ENCODE measurements at regions not wholly inside any gene's neighbourhood (a gene's known extent, or its start where the extent isn't known, plus 50 kb on each side); places are given as distances from the start of the nearest gene placed in this dataset.

DNA sequence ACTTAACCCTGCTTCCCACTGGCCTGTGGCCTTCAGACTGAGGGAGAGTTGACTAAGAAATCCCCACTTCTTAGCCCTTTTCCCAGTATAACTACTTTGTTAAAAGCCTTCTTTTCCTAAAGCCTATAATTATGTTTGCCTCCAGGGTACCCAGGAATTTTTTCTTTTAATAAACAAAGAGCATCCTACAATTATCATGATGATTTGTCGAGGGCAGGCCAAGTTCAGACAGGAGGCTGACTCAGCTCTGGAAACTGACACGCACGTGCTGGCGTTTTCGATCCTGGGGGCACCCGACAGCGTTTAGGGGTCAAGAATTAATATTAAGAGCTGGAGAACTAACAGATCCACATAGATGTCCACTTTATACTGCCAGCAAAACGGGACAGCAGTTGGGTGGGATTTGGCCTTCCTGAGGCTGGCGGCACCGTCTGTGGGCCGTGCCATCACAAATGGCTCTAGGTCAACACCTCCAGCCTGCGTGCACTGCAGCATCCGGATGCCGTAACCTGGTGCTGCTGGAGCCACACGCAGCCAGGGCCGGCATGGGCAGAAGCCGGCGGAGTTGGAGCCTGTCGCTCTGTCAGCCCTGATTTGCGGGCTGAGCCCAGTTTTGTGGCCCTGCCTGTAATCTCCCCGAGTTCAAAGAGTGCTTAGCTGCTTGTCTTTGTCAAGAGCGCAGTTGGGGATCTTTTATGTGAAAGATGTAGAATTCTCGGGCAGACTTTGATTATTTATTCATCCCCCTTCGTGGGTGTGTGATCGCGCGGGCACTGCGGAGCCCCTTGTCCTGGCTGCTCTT is 191.0 kb downstream of the GLI2 start:
- intact Hi-C loops (cut with micrococcal nuclease; ENCODE audit: unreplicated experiment) = no loop called here
- H3K36me3 ChIP-seq (ENCODE audit: control insufficient read depth, insufficient read depth, low read length) = no peaks in the 10 kb centered on the region
- DNase-seq = no peak
- Mint-ChIP-seq H3K27me3 (ENCODE audit: insufficient read depth, unreplicated experiment) (no peaks in the 10 kb centered on the region), H3K4me3 (ENCODE audit: unreplicated experiment) (no peak overlapping the region), H3K27ac (ENCODE audit: unreplicated experiment) (no peak overlapping the region), H3K4me1 (ENCODE audit: low read depth, unreplicated experiment) (no peaks in the 10 kb centered on the region), H3K36me3 (ENCODE audit: insufficient read depth, unreplicated experiment) (peaks cover 4% of the 10 kb centered on the region), H3K9me3 (ENCODE audit: unreplicated experiment) (peaks cover 9% of the 10 kb centered on the region)
- H3K9me3 ChIP-seq = peaks cover 9% of the 10 kb centered on the region; the same call in 1 of the 2 replicates
- ChIA-PET CTCF (no interaction called here), POLR2A (no interaction called here)
- H3K4me1 ChIP-seq = no peaks in the 10 kb centered on the region
- TF ChIP-seq, protein P1, sequence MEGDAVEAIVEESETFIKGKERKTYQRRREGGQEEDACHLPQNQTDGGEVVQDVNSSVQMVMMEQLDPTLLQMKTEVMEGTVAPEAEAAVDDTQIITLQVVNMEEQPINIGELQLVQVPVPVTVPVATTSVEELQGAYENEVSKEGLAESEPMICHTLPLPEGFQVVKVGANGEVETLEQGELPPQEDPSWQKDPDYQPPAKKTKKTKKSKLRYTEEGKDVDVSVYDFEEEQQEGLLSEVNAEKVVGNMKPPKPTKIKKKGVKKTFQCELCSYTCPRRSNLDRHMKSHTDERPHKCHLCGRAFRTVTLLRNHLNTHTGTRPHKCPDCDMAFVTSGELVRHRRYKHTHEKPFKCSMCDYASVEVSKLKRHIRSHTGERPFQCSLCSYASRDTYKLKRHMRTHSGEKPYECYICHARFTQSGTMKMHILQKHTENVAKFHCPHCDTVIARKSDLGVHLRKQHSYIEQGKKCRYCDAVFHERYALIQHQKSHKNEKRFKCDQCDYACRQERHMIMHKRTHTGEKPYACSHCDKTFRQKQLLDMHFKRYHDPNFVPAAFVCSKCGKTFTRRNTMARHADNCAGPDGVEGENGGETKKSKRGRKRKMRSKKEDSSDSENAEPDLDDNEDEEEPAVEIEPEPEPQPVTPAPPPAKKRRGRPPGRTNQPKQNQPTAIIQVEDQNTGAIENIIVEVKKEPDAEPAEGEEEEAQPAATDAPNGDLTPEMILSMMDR (IDR thresholded peaks at IDR 0.05; ENCODE audit: insufficient read depth in 1 of 2, low read depth in 1 of 2, low read length in 1 of 2, severe bottlenecking in 1 of 2, unreplicated experiment in 1 of 2) = no peak
- no peak overlapping the region for H3K4me3 ChIP-seq (ENCODE audit: low read depth, low read length)
- H3K27me3 ChIP-seq (replicated peaks; ENCODE audit: control insufficient read depth, insufficient read depth, low read length) = no peaks in the 10 kb centered on the region
- BruUV-seq (replicated peaks) = no TSS peak

- no peaks in the 10 kb centered on the region for H3K27me3 Mint-ChIP-seq (ENCODE audit: insufficient read depth, unreplicated experiment)
- peaks cover 9% of the 10 kb centered on the region for H3K9me3 Mint-ChIP-seq (ENCODE audit: unreplicated experiment)
- no peaks in the 10 kb centered on the region for H3K27me3 ChIP-seq (replicated peaks; ENCODE audit: control insufficient read depth, insufficient read depth, low read length)
- CTCF ChIA-PET = no interaction called here
- POLR2A ChIA-PET = no interaction called here
- no peaks in the 10 kb centered on the region for H3K4me1 ChIP-seq
- DNase-seq = no peak
- TF ChIP-seq, protein P1 (IDR thresholded peaks at IDR 0.05; ENCODE audit: insufficient read depth in 1 of 2, low read depth in 1 of 2, low read length in 1 of 2, severe bottlenecking in 1 of 2, unreplicated experiment in 1 of 2) = no peak
- no peak overlapping the region for H3K4me3 Mint-ChIP-seq (ENCODE audit: unreplicated experiment)
- intact Hi-C loops (cut with micrococcal nuclease; ENCODE audit: unreplicated experiment) = no loop called here
- H3K36me3 ChIP-seq (ENCODE audit: control insufficient read depth, insufficient read depth, low read length) = no peaks in the 10 kb centered on the region
- peaks cover 9% of the 10 kb centered on the region; the same call in 1 of the 2 replicates for H3K9me3 ChIP-seq
- H3K27ac Mint-ChIP-seq (ENCODE audit: unreplicated experiment) = no peak overlapping the region
- H3K36me3 Mint-ChIP-seq (ENCODE audit: insufficient read depth, unreplicated experiment) = no peaks in the 10 kb centered on the region
- H3K4me1 Mint-ChIP-seq (ENCODE audit: low read depth, unreplicated experiment) = peaks cover 1% of the 10 kb centered on the region
- no TSS peak for BruUV-seq (replicated peaks)
- H3K4me3 ChIP-seq (ENCODE audit: low read depth, low read length) = no peak overlapping the region
Measured at GRCh38 chr2:120927265-120927628, 191.6 kb downstream of the GLI2 start.

DNA sequence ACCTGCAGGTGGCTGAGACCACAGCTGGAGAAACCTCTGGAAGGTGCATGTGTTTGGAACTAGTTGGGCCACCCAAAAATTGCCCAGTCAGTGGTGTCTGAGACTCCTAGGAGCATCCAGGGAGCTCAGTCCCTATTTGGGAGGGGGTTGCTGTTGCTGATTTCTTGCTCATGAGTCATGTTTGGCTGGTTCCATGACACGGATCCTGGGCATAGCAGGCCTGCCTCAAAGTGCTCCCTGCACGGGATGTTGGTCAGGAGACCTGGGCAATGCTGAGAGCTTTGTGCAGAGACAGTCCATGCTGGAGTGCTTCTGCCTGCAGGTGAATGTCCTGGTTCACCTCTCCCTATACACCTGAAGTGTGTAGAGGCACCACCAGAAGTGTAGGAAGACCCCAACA is 194.2 kb downstream of the GLI2 start:
- no peaks in the 10 kb centered on the region for H3K27me3 Mint-ChIP-seq (ENCODE audit: insufficient read depth, unreplicated experiment)
- H3K4me1 ChIP-seq = peaks cover 21% of the 10 kb centered on the region
- H3K4me3 Mint-ChIP-seq (ENCODE audit: unreplicated experiment) = no peak overlapping the region
- no TSS peak for BruUV-seq (replicated peaks)
- peaks cover 18% of the 10 kb centered on the region for H3K4me1 Mint-ChIP-seq (ENCODE audit: low read depth, unreplicated experiment)
- DNase-seq = no peak
- H3K9me3 ChIP-seq = peaks cover 9% of the 10 kb centered on the region; the same call in 1 of the 2 replicates
- TF ChIP-seq, protein P1 (IDR thresholded peaks at IDR 0.05; ENCODE audit: insufficient read depth in 1 of 2, low read depth in 1 of 2, low read length in 1 of 2, severe bottlenecking in 1 of 2, unreplicated experiment in 1 of 2) = no peak
- no peak overlapping the region for H3K27ac Mint-ChIP-seq (ENCODE audit: unreplicated experiment)
- POLR2A ChIA-PET = no interaction called here
- CTCF ChIA-PET = no interaction called here
- no peaks in the 10 kb centered on the region for H3K36me3 Mint-ChIP-seq (ENCODE audit: insufficient read depth, unreplicated experiment)
- H3K4me3 ChIP-seq (ENCODE audit: low read depth, low read length) = no peak overlapping the region
- no peaks in the 10 kb centered on the region for H3K36me3 ChIP-seq (ENCODE audit: control insufficient read depth, insufficient read depth, low read length)
- intact Hi-C loops (cut with micrococcal nuclease; ENCODE audit: unreplicated experiment) = no loop called here
- H3K27me3 ChIP-seq (replicated peaks; ENCODE audit: control insufficient read depth, insufficient read depth, low read length) = no peaks in the 10 kb centered on the region
- H3K9me3 Mint-ChIP-seq (ENCODE audit: unreplicated experiment) = peaks cover 9% of the 10 kb centered on the region

Data from Caco-2 (cell line).